ENCODE measurements at regions not wholly inside any gene's neighbourhood (a gene's known extent, or its start where the extent isn't known, plus 50 kb on each side); places are given as distances from the start of the nearest gene placed in this dataset.

- intact Hi-C loops (cut with DNase I), result no loop called here
- no peaks in the 10 kb centered on the region for H3K4me1 ChIP-seq
- no peaks in the 10 kb centered on the region for H3K36me3 ChIP-seq
- TF ChIP-seq POLR2A (IDR thresholded peaks at IDR 0.05) (no peak), CTCF (IDR thresholded peaks at IDR 0.05) (no peak)
- no peaks in the 10 kb centered on the region for H3K9me3 ChIP-seq
- ATAC-seq (no peak), DNase-seq (no peak)
- no peaks in the 10 kb centered on the region for H3K27me3 ChIP-seq
- no peak overlapping the region for H3K27ac ChIP-seq
- WGBS, 4 donors, result 73 to 92% (median 76%) methylated on average over 1 of the region's 1 CpG
- no peak overlapping the region for H3K4me3 ChIP-seq
Observed at GRCh38 chr6:51528556-51528955, 558.9 kb downstream of the PKHD1 start.

- H3K4me1 ChIP-seq, result no peaks in the 10 kb centered on the region
- intact Hi-C loops (cut with DNase I), result no loop called here
- H3K27ac ChIP-seq, result no peak overlapping the region
- H3K36me3 ChIP-seq, result no peaks in the 10 kb centered on the region
- ATAC-seq (no peak), DNase-seq (no peak)
- WGBS, 4 donors, result 60 to 77% (median 75%) methylated on average over 1 of the region's 1 CpG
- no peaks in the 10 kb centered on the region for H3K27me3 ChIP-seq
- TF ChIP-seq CTCF (IDR thresholded peaks at IDR 0.05) (no peak), POLR2A (IDR thresholded peaks at IDR 0.05) (no peak)
- H3K4me3 ChIP-seq, result no peak overlapping the region
- H3K9me3 ChIP-seq, result no peaks in the 10 kb centered on the region
Observed at GRCh38 chr6:51529240-51529639, 558.2 kb downstream of the PKHD1 start.

GRCh38 chr6:51531623-51532022 lies 555.8 kb downstream of the PKHD1 start:
- Histone ChIP-seq H3K4me1 (no peaks in the 10 kb centered on the region), H3K27ac (no peak overlapping the region), H3K36me3 (no peaks in the 10 kb centered on the region), H3K9me3 (no peaks in the 10 kb centered on the region), H3K27me3 (no peaks in the 10 kb centered on the region), H3K4me3 (no peak overlapping the region)
- TF ChIP-seq POLR2A (IDR thresholded peaks at IDR 0.05) (no peak), CTCF (IDR thresholded peaks at IDR 0.05) (peak in 7 of 12 donors; percentile 10 to 42 (median 30))
- ATAC-seq (peak in 3 of 4 donors; percentile 67 to 76 (median 67)), DNase-seq (no peak)
- WGBS, 4 donors, result 23 to 42% (median 28%) methylated on average over 2 of the region's 2 CpGs
- intact Hi-C loops (cut with DNase I), result loop anchor here in 9 of 10 donors (5.0 to 10.0 kb wide), 4 partner anchors 221 to 426 kb away; no protein-coding TSS in a partner anchor

- H3K4me1 ChIP-seq, result no peaks in the 10 kb centered on the region
- no peak overlapping the region for H3K27ac ChIP-seq
- 77 to 80% (median 78%) methylated on average over 3 of the region's 3 CpGs for WGBS, 4 donors
- H3K27me3 ChIP-seq, result peaks cover 0 to 8% (median 0%) of the 10 kb centered on the region in 9 donors
- intact Hi-C loops (cut with DNase I), result loop anchor here in 9 of 10 donors (5.0 to 10.0 kb wide), 4 partner anchors 218 to 423 kb away; no protein-coding TSS in a partner anchor
- ATAC-seq (no peak), DNase-seq (no peak)
- no peaks in the 10 kb centered on the region for H3K9me3 ChIP-seq
- TF ChIP-seq CTCF (IDR thresholded peaks at IDR 0.05), result no peak
- no peak overlapping the region for H3K4me3 ChIP-seq
- no peaks in the 10 kb centered on the region for H3K36me3 ChIP-seq
Observed at GRCh38 chr6:51533962-51534361, 553.5 kb downstream of the PKHD1 start.

Measured in heart left ventricle (tissue), 16 donors.